Suprapubic skin (tissue), 4 donors: ENCODE measurements at regions not wholly inside any gene's neighbourhood (a gene's known extent, or its start where the extent isn't known, plus 50 kb on each side); places are given as distances from the start of the nearest gene placed in this dataset.

Experiments used
- DNase-seq, 2 donors: peaks; one replicate each; pipeline ENCODE4 v3.0.0-alpha.2; 2019; ENCODE audit warnings: low spot score in 2 of 2
- H3K27ac ChIP-seq: fragments of 200-600 bp; sonication (generic); one replicate; pipeline ENCODE4 v1.5.1; 2019
- H3K27me3 ChIP-seq: fragments of 200-600 bp; sonication (generic); one replicate; pipeline ENCODE4 v1.5.1; 2019
- H3K36me3 ChIP-seq: fragments of 200-600 bp; sonication (generic); one replicate; pipeline ENCODE4 v1.5.1; 2019
- H3K4me1 ChIP-seq: fragments of 200-600 bp; sonication (generic); one replicate; pipeline ENCODE4 v1.5.1; 2019
- H3K4me3 ChIP-seq: fragments of 200-600 bp; sonication (generic); one replicate; pipeline ENCODE4 v1.5.1; 2019; ENCODE audit warnings: mild to moderate bottlenecking
- H3K9me3 ChIP-seq: fragments of 200-600 bp; sonication (generic); one replicate; pipeline ENCODE4 v1.5.1; 2019
- EP300 ChIP-seq: sonication (generic); formaldehyde crosslinking; IDR thresholded peaks from one replicate; pipeline ENCODE4 v1.6.1; 2017; ENCODE audit warnings: antibody characterized with exemption
- POLR2A ChIP-seq, 2 donors: fragments of 450-650 bp; IDR thresholded peaks; one replicate each; pipeline ENCODE4 v1.6.1; 2017; ENCODE audit warnings: antibody characterized with exemption in 2 of 2, mild to moderate bottlenecking in 2 of 2, moderate library complexity in 2 of 2
- POLR2AphosphoS5 ChIP-seq, 3 donors: sonication (generic); formaldehyde crosslinking; IDR thresholded peaks; one replicate each; pipeline ENCODE4 v1.6.1; 2017; ENCODE audit warnings: antibody characterized with exemption in 3 of 3
- WGBS: methylation state at CpG from one replicate; pipeline ENCODE4 v1.1.5; 2018; 5-methylcytosine and 5-hydroxymethylcytosine counted together
- TF ChIP-seq, protein P1 (sequence below), 2 donors: fragments of 200-600 bp in 1 of 2; fragments of 450-650 bp in 1 of 2; sonication (generic) in 1 of 2; IDR thresholded peaks; one replicate each; pipeline ENCODE4 v1.5.1; 2016 to 2019; ENCODE audit warnings: antibody characterized with exemption in 2 of 2, mild to moderate bottlenecking in 1 of 2, moderate library complexity in 1 of 2

DNA sequence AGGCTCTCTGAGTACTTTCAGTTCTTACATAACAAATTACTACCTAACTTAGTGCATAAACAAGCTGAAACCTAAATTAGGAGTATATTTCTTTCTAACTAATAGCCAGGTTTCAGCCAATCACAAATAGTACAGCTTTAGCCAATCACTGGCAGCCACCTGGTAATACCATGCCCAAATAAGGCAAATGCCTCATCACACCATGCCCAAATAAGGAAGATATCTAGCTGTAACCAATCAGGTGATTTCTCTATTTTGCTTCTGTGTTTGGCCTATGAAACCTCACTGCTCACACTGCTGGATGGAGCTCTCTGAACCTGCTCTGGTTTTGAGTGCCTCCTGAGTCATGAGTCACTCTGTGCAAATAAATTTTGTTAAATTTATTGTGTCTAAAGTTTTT, 113.5 kb downstream of the DDIT4L start:
- H3K9me3 ChIP-seq, result no peaks in the 10 kb centered on the region
- DNase-seq, result no peak
- H3K27ac ChIP-seq, result no peak overlapping the region
- TF ChIP-seq, protein P1, sequence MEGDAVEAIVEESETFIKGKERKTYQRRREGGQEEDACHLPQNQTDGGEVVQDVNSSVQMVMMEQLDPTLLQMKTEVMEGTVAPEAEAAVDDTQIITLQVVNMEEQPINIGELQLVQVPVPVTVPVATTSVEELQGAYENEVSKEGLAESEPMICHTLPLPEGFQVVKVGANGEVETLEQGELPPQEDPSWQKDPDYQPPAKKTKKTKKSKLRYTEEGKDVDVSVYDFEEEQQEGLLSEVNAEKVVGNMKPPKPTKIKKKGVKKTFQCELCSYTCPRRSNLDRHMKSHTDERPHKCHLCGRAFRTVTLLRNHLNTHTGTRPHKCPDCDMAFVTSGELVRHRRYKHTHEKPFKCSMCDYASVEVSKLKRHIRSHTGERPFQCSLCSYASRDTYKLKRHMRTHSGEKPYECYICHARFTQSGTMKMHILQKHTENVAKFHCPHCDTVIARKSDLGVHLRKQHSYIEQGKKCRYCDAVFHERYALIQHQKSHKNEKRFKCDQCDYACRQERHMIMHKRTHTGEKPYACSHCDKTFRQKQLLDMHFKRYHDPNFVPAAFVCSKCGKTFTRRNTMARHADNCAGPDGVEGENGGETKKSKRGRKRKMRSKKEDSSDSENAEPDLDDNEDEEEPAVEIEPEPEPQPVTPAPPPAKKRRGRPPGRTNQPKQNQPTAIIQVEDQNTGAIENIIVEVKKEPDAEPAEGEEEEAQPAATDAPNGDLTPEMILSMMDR (IDR thresholded peaks at IDR 0.05), result no peak
- TF ChIP-seq POLR2A (IDR thresholded peaks at IDR 0.05) (no peak), POLR2AphosphoS5 (IDR thresholded peaks at IDR 0.05) (no peak), EP300 (no peak)
- no peaks in the 10 kb centered on the region for H3K27me3 ChIP-seq
- no peak overlapping the region for H3K4me3 ChIP-seq
- no peaks in the 10 kb centered on the region for H3K4me1 ChIP-seq
- no peaks in the 10 kb centered on the region for H3K36me3 ChIP-seq

- no peak overlapping the region for H3K4me3 ChIP-seq
- no peaks in the 10 kb centered on the region for H3K36me3 ChIP-seq
- no peaks in the 10 kb centered on the region for H3K9me3 ChIP-seq
- H3K27ac ChIP-seq, result no peak overlapping the region
- H3K4me1 ChIP-seq, result no peaks in the 10 kb centered on the region
- 58% methylated on average over 2 of the region's 2 CpGs for WGBS
- no peak for DNase-seq
- TF ChIP-seq EP300 (no peak), POLR2AphosphoS5 (IDR thresholded peaks at IDR 0.05) (no peak), POLR2A (IDR thresholded peaks at IDR 0.05) (no peak)
- TF ChIP-seq, protein P1 (IDR thresholded peaks at IDR 0.05), result no peak
- no peaks in the 10 kb centered on the region for H3K27me3 ChIP-seq
Measured at GRCh38 chr4:100075486-100076270, 114.6 kb downstream of the DDIT4L start.

DNA sequence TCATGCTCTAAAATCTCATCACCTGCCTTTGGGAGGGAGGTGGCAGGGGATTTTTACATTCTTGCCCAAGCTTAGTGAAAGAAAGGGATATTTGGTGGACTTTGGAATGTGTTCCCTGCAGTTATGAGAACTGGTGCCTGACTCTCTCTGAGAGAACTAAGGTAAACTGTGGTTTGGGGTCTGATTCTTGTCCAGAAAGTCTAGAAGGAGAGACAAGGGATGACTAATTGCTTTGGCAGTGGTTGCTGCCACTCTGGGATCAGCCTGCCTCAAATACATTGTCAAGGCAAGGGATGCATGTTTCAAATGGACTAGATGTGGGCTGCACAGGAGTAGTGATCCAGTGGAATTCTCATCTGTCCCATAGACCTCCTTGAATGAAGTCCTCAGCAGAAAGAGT, 115.2 kb downstream of the DDIT4L start:
- Histone ChIP-seq H3K4me3 (no peak overlapping the region), H3K36me3 (no peaks in the 10 kb centered on the region), H3K4me1 (no peaks in the 10 kb centered on the region), H3K27me3 (no peaks in the 10 kb centered on the region), H3K9me3 (no peaks in the 10 kb centered on the region), H3K27ac (no peak overlapping the region)
- TF ChIP-seq, protein P1 (IDR thresholded peaks at IDR 0.05), result no peak
- TF ChIP-seq EP300 (no peak), POLR2A (IDR thresholded peaks at IDR 0.05) (no peak), POLR2AphosphoS5 (IDR thresholded peaks at IDR 0.05) (no peak)
- no peak for DNase-seq

- no peak overlapping the region for H3K27ac ChIP-seq
- no peaks in the 10 kb centered on the region for H3K36me3 ChIP-seq
- whole genome bisulfite sequencing, result 97% methylated on average over 3 of the region's 3 CpGs
- no peak overlapping the region for H3K4me3 ChIP-seq
- TF ChIP-seq POLR2A (IDR thresholded peaks at IDR 0.05), result no peak
- TF ChIP-seq EP300, result no peak
- TF ChIP-seq, protein P1 (IDR thresholded peaks at IDR 0.05), result no peak
- TF ChIP-seq POLR2AphosphoS5 (IDR thresholded peaks at IDR 0.05), result no peak
- H3K4me1 ChIP-seq, result no peaks in the 10 kb centered on the region
- H3K27me3 ChIP-seq, result no peaks in the 10 kb centered on the region
- no peaks in the 10 kb centered on the region for H3K9me3 ChIP-seq
- no peak for DNase-seq
Measured at GRCh38 chr4:100071506-100071905, 118.8 kb downstream of the DDIT4L start.

DNA sequence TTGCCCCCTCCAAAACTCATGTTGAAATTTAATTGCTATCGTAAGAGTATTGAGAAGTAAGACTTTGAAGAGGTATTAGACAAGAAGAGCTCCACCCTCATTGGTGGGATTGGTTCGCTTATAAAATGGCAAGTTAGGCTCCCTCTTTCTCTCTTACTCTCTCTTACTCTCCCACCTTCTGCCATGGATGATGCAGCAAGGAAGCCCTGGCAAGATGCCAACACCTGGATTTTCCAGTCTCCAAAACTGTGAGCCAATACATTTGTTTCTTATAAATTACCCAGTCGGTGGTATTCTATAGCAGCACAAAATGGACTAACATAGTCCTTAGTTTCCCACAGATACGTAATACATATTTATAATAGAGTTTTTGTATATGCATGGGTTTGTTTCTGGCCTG, 119.4 kb downstream of the DDIT4L start:
- TF ChIP-seq POLR2AphosphoS5 (IDR thresholded peaks at IDR 0.05), result no peak
- TF ChIP-seq EP300, result no peak
- TF ChIP-seq, protein P1 (IDR thresholded peaks at IDR 0.05), result no peak
- no peak for TF ChIP-seq POLR2A (IDR thresholded peaks at IDR 0.05)
- WGBS, result 86% methylated on average over 4 of the region's 4 CpGs
- DNase-seq, result no peak
- no peaks in the 10 kb centered on the region for H3K36me3 ChIP-seq
- H3K9me3 ChIP-seq, result no peaks in the 10 kb centered on the region
- no peaks in the 10 kb centered on the region for H3K27me3 ChIP-seq
- no peaks in the 10 kb centered on the region for H3K4me1 ChIP-seq
- no peak overlapping the region for H3K4me3 ChIP-seq
- H3K27ac ChIP-seq, result no peak overlapping the region
